CD4-positive, alpha-beta memory T cell (primary cell): ENCODE measurements at regions not wholly inside any gene's neighbourhood (a gene's known extent, or its start where the extent isn't known, plus 50 kb on each side); places are given as distances from the start of the nearest gene placed in this dataset.
"Not testable (repeated sequence)": the region's sequence is repeated elsewhere in the genome, so short reads cannot be mapped to it uniquely, and the experiment has no call there.

Experiments used
- CTCF ChIA-PET: fragments of 350-600 bp; sonication (Branson Sonifier 250); formaldehyde crosslinking; loops from one replicate; lab custom pipeline; 2021; ENCODE audit warnings: inconsistent platforms; ENCODE audit not compliant: partially characterized antibody; lab: Charles Lee
- POLR2A ChIA-PET: fragments of 350-600 bp; sonication (Branson Sonifier 250); formaldehyde crosslinking; loops from one replicate; lab custom pipeline; 2021; ENCODE audit not compliant: partially characterized antibody; lab: Charles Lee
- DNase-seq, 5 donors: peaks; one replicate each; pipeline versions ENCODE4 v3.0.0 to v3.0.0-alpha.2; 2020 to 2022; ENCODE audit warnings: mixed read lengths in 1 of 5
- H3K27ac ChIP-seq: one replicate; pipeline ENCODE4 v1.7.0; 2013; ENCODE audit warnings: low read depth, low read length
- H3K27me3 ChIP-seq: 2 replicates; pipeline ENCODE4 v1.7.0; 2013; ENCODE audit warnings: mild to moderate bottlenecking, low read length, moderate library complexity; ENCODE audit not compliant: insufficient read depth
- H3K36me3 ChIP-seq: 2 replicates; pipeline ENCODE4 v1.7.0; 2013; ENCODE audit warnings: mild to moderate bottlenecking, low read length, moderate library complexity; ENCODE audit not compliant: insufficient read depth
- H3K4me1 ChIP-seq: 2 replicates; pipeline ENCODE4 v1.7.0; 2013; ENCODE audit warnings: mild to moderate bottlenecking, low read length, moderate library complexity; ENCODE audit not compliant: insufficient read depth
- H3K4me3 ChIP-seq, 2 donors: one replicate each; pipeline ENCODE4 v1.7.0; 2013; ENCODE audit warnings: low read length in 2 of 2, mild to moderate bottlenecking in 1 of 2
- H3K9me3 ChIP-seq, 2 donors: one replicate each; pipeline ENCODE4 v1.7.0; 2013; ENCODE audit warnings: low read length in 2 of 2, control low read depth in 1 of 2; ENCODE audit not compliant: control insufficient read depth in 1 of 2
- H3K27ac Mint-ChIP-seq, 7 donors: one replicate each; pipeline ENCODE4 v1.8.0; 2020 to 2021; ENCODE audit warnings: mixed read lengths in 7 of 7, mild to moderate bottlenecking in 6 of 7, inconsistent platforms in 3 of 7, moderate library complexity in 3 of 7
- H3K27me3 Mint-ChIP-seq, 2 donors: one replicate each; pipeline ENCODE4 v1.8.0; 2020 to 2021; ENCODE audit warnings: mixed read lengths in 2 of 2
- H3K36me3 Mint-ChIP-seq, 2 donors: one replicate each; pipeline ENCODE4 v1.8.0; 2020 to 2021; ENCODE audit warnings: mixed read lengths in 2 of 2, inconsistent platforms in 1 of 2, mild to moderate bottlenecking in 1 of 2
- H3K4me1 Mint-ChIP-seq, 4 donors: one replicate each; pipeline ENCODE4 v1.8.0; 2020 to 2021; ENCODE audit warnings: mixed read lengths in 4 of 4, mild to moderate bottlenecking in 1 of 4
- H3K4me3 Mint-ChIP-seq, 8 donors: one replicate each; pipeline ENCODE4 v1.8.0; 2020 to 2021; ENCODE audit warnings: mixed read lengths in 8 of 8, mild to moderate bottlenecking in 7 of 8, moderate library complexity in 6 of 8, inconsistent platforms in 3 of 8
- H3K9me3 Mint-ChIP-seq, 8 donors: one replicate each; pipeline ENCODE4 v1.8.0; 2020 to 2021; ENCODE audit warnings: mixed read lengths in 8 of 8, mild to moderate bottlenecking in 5 of 8, inconsistent platforms in 3 of 8, moderate library complexity in 1 of 8
- intact Hi-C: fragments of 100-400 bp; cut with micrococcal nuclease; formaldehyde crosslinking; loops from one replicate; pipeline ENCODE4 v1.15.1; 2023

- H3K36me3 Mint-ChIP-seq, POLR2A ChIA-PET, H3K27ac ChIP-seq, H3K27me3 Mint-ChIP-seq, H3K9me3 ChIP-seq, H3K27ac Mint-ChIP-seq, intact Hi-C loops, DNase-seq, H3K36me3 ChIP-seq, H3K9me3 Mint-ChIP-seq, H3K4me1 ChIP-seq, CTCF ChIA-PET, H3K4me1 Mint-ChIP-seq, H3K4me3 Mint-ChIP-seq, H3K27me3 ChIP-seq, H3K4me3 ChIP-seq: not testable (repeated sequence)
Observed at GRCh38 chr20:52038632-52039031, 152.9 kb downstream of the ZFP64 start.

- no peak overlapping the region for H3K4me3 ChIP-seq
- Mint-ChIP-seq H3K27ac (no peak overlapping the region), H3K4me3 (no peak overlapping the region), H3K4me1 (no peaks in the 10 kb centered on the region), H3K9me3 (no peaks in the 10 kb centered on the region), H3K27me3 (no peaks in the 10 kb centered on the region), H3K36me3 (no peaks in the 10 kb centered on the region)
- no peaks in the 10 kb centered on the region for H3K36me3 ChIP-seq
- DNase-seq = no peak
- CTCF ChIA-PET = no interaction called here
- no peak overlapping the region for H3K27ac ChIP-seq
- no peaks in the 10 kb centered on the region for H3K4me1 ChIP-seq
- POLR2A ChIA-PET = interaction anchor here (0.8 kb wide), 1 partner anchor 11 kb away, joined by 3 read pairs; no protein-coding TSS in a partner anchor
- H3K9me3 ChIP-seq = no peaks in the 10 kb centered on the region
- H3K27me3 ChIP-seq = no peaks in the 10 kb centered on the region
- intact Hi-C loops = no loop called here
Observed at GRCh38 chr20:52037370-52037769, 154.2 kb downstream of the ZFP64 start.

GRCh38 chr20:52035977-52036376 lies 155.6 kb downstream of the ZFP64 start:
- H3K27me3 ChIP-seq = no peaks in the 10 kb centered on the region
- POLR2A ChIA-PET = no interaction called here
- Mint-ChIP-seq H3K4me3 (no peak overlapping the region), H3K4me1 (peaks cover 9 to 12% (median 10%) of the 10 kb centered on the region in 4 donors), H3K27ac (no peak overlapping the region), H3K27me3 (no peaks in the 10 kb centered on the region), H3K9me3 (no peaks in the 10 kb centered on the region), H3K36me3 (no peaks in the 10 kb centered on the region)
- no peak overlapping the region for H3K27ac ChIP-seq
- no peaks in the 10 kb centered on the region for H3K36me3 ChIP-seq
- H3K9me3 ChIP-seq = no peaks in the 10 kb centered on the region
- no peak for DNase-seq
- intact Hi-C loops = no loop called here
- CTCF ChIA-PET = interaction anchor here (1.1 kb wide), 1 partner anchor 207 kb away, joined by 3 read pairs; no protein-coding TSS in a partner anchor
- H3K4me3 ChIP-seq = no peak overlapping the region
- H3K4me1 ChIP-seq = peaks cover 10% of the 10 kb centered on the region

GRCh38 chr20:52035498-52035897 lies 156.1 kb downstream of the ZFP64 start:
- Mint-ChIP-seq H3K27me3 (peaks cover 0 to 2% of the 10 kb centered on the region in 2 donors), H3K27ac (no peak overlapping the region), H3K4me1 (peaks cover 9 to 16% (median 14%) of the 10 kb centered on the region in 4 donors), H3K36me3 (no peaks in the 10 kb centered on the region), H3K9me3 (peaks cover 0 to under 1% (median 0%) of the 10 kb centered on the region in 8 donors), H3K4me3 (no peak overlapping the region)
- Histone ChIP-seq H3K9me3 (no peaks in the 10 kb centered on the region), H3K27me3 (no peaks in the 10 kb centered on the region), H3K36me3 (no peaks in the 10 kb centered on the region), H3K4me1 (peaks cover 11% of the 10 kb centered on the region), H3K4me3 (no peak overlapping the region), H3K27ac (no peak overlapping the region)
- intact Hi-C loops = no loop called here
- POLR2A ChIA-PET = no interaction called here
- CTCF ChIA-PET = interaction anchor here (1.1 kb wide), 1 partner anchor 207 kb away, joined by 3 read pairs; no protein-coding TSS in a partner anchor
- no peak for DNase-seq

- Mint-ChIP-seq H3K4me3 (no peak overlapping the region), H3K36me3 (no peaks in the 10 kb centered on the region), H3K27me3 (peaks cover 0 to 2% of the 10 kb centered on the region in 2 donors), H3K27ac (no peak overlapping the region), H3K4me1 (peaks cover 9 to 18% (median 14%) of the 10 kb centered on the region in 4 donors), H3K9me3 (peaks cover 0 to 2% (median 0%) of the 10 kb centered on the region in 8 donors)
- peaks cover 11% of the 10 kb centered on the region for H3K4me1 ChIP-seq
- ChIA-PET POLR2A (no interaction called here), CTCF (interaction anchor here (1.1 kb wide), 1 partner anchor 208 kb away, joined by 3 read pairs; no protein-coding TSS in a partner anchor)
- intact Hi-C loops = no loop called here
- H3K36me3 ChIP-seq = no peaks in the 10 kb centered on the region
- no peaks in the 10 kb centered on the region for H3K9me3 ChIP-seq
- H3K27me3 ChIP-seq = no peaks in the 10 kb centered on the region
- H3K27ac ChIP-seq = no peak overlapping the region
- no peak for DNase-seq
- H3K4me3 ChIP-seq = no peak overlapping the region
Observed at GRCh38 chr20:52034581-52034980, 157.0 kb downstream of the ZFP64 start.

GRCh38 chr20:52033313-52033712 lies 158.3 kb downstream of the ZFP64 start:
- no peaks in the 10 kb centered on the region for H3K27me3 ChIP-seq
- Mint-ChIP-seq H3K9me3 (peaks cover 0 to 2% (median 0%) of the 10 kb centered on the region in 8 donors), H3K27me3 (peaks cover 0 to 2% of the 10 kb centered on the region in 2 donors), H3K4me1 (peaks cover 9 to 18% (median 14%) of the 10 kb centered on the region in 4 donors), H3K4me3 (no peak overlapping the region), H3K27ac (no peak overlapping the region), H3K36me3 (no peaks in the 10 kb centered on the region)
- H3K36me3 ChIP-seq = no peaks in the 10 kb centered on the region
- H3K4me3 ChIP-seq = no peak overlapping the region
- DNase-seq = no peak
- POLR2A ChIA-PET = no interaction called here
- intact Hi-C loops = no loop called here
- H3K4me1 ChIP-seq = peaks cover 11% of the 10 kb centered on the region
- H3K27ac ChIP-seq = no peak overlapping the region
- CTCF ChIA-PET = no interaction called here
- H3K9me3 ChIP-seq = no peaks in the 10 kb centered on the region

- DNase-seq, CTCF ChIA-PET, H3K27me3 Mint-ChIP-seq, H3K36me3 Mint-ChIP-seq, POLR2A ChIA-PET, H3K27me3 ChIP-seq, H3K9me3 Mint-ChIP-seq, H3K27ac ChIP-seq, H3K36me3 ChIP-seq, H3K4me3 ChIP-seq, H3K9me3 ChIP-seq, intact Hi-C loops, H3K4me3 Mint-ChIP-seq: not testable (repeated sequence)
- Mint-ChIP-seq H3K27ac (peak overlapping the region in 3 of 7 donors; percentile 8 to 67 (median 12)), H3K4me1 (peaks cover 9 to 18% (median 14%) of the 10 kb centered on the region in 4 donors)
- H3K4me1 ChIP-seq = peaks cover 11% of the 10 kb centered on the region
Observed at GRCh38 chr20:52032304-52032683, 159.3 kb downstream of the ZFP64 start.
